ENCODE measurements at regions not wholly inside any gene's neighbourhood (a gene's known extent, or its start where the extent isn't known, plus 50 kb on each side); places are given as distances from the start of the nearest gene placed in this dataset.

DNA sequence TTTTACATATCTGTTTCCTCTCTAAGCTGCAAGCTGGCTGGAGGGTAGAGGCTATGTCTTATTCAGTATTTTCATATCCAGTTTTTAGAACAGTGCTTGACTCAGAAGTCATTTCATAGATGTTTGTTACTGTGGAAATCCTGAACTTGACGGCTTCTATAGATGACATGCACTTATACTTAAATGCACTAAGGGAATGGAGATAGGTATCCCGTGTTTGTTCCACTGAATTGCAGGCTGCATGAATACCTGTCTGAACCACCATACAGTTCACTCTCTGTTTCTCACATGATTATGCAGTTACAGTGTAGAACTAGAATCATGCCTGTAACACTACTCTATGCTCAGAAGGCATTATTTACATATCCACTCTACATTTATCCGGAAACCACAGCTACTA, 417.1 kb downstream of the MTX2 start:
- DNase-seq (ENCODE audit: low spot score), result no peak
- TF ChIP-seq, protein P1, sequence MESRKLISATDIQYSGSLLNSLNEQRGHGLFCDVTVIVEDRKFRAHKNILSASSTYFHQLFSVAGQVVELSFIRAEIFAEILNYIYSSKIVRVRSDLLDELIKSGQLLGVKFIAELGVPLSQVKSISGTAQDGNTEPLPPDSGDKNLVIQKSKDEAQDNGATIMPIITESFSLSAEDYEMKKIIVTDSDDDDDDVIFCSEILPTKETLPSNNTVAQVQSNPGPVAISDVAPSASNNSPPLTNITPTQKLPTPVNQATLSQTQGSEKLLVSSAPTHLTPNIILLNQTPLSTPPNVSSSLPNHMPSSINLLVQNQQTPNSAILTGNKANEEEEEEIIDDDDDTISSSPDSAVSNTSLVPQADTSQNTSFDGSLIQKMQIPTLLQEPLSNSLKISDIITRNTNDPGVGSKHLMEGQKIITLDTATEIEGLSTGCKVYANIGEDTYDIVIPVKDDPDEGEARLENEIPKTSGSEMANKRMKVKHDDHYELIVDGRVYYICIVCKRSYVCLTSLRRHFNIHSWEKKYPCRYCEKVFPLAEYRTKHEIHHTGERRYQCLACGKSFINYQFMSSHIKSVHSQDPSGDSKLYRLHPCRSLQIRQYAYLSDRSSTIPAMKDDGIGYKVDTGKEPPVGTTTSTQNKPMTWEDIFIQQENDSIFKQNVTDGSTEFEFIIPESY (IDR thresholded peaks at IDR 0.05), result no peak
- TF ChIP-seq HNF4G (IDR thresholded peaks at IDR 0.05), result no peak
- no peak for TF ChIP-seq HNF4A (conservative IDR thresholded peaks at IDR 0.05)
- TF ChIP-seq, protein P2, sequence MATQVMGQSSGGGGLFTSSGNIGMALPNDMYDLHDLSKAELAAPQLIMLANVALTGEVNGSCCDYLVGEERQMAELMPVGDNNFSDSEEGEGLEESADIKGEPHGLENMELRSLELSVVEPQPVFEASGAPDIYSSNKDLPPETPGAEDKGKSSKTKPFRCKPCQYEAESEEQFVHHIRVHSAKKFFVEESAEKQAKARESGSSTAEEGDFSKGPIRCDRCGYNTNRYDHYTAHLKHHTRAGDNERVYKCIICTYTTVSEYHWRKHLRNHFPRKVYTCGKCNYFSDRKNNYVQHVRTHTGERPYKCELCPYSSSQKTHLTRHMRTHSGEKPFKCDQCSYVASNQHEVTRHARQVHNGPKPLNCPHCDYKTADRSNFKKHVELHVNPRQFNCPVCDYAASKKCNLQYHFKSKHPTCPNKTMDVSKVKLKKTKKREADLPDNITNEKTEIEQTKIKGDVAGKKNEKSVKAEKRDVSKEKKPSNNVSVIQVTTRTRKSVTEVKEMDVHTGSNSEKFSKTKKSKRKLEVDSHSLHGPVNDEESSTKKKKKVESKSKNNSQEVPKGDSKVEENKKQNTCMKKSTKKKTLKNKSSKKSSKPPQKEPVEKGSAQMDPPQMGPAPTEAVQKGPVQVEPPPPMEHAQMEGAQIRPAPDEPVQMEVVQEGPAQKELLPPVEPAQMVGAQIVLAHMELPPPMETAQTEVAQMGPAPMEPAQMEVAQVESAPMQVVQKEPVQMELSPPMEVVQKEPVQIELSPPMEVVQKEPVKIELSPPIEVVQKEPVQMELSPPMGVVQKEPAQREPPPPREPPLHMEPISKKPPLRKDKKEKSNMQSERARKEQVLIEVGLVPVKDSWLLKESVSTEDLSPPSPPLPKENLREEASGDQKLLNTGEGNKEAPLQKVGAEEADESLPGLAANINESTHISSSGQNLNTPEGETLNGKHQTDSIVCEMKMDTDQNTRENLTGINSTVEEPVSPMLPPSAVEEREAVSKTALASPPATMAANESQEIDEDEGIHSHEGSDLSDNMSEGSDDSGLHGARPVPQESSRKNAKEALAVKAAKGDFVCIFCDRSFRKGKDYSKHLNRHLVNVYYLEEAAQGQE (IDR thresholded peaks at IDR 0.05), result no peak
- no peak for TF ChIP-seq CTCF (IDR thresholded peaks at IDR 0.05; ENCODE audit: low read depth, low read length, missing input control)
- no peak for TF ChIP-seq YY1 (IDR thresholded peaks at IDR 0.05)
- TF ChIP-seq RAD21 (IDR thresholded peaks at IDR 0.05), result no peak
- TF ChIP-seq NR2F2 (IDR thresholded peaks at IDR 0.05), result no peak
- TF ChIP-seq GABPA (IDR thresholded peaks at IDR 0.05 in 1 of 2, conservative IDR thresholded peaks at IDR 0.05 in 1 of 2), result no peak
- no peak for TF ChIP-seq RXRA (IDR thresholded peaks at IDR 0.05)
- no peak for TF ChIP-seq ATF3 (IDR thresholded peaks at IDR 0.05)
- TF ChIP-seq, protein P3, sequence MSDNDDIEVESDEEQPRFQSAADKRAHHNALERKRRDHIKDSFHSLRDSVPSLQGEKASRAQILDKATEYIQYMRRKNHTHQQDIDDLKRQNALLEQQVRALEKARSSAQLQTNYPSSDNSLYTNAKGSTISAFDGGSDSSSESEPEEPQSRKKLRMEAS (IDR thresholded peaks at IDR 0.05), result no peak
- no peak for TF ChIP-seq TAF1 (conservative IDR thresholded peaks at IDR 0.05)
- no peak for TF ChIP-seq EGR1 (IDR thresholded peaks at IDR 0.05; ENCODE audit: low read depth in 2 of 2)
- no peak for TF ChIP-seq FOXA2 (IDR thresholded peaks at IDR 0.05)
- TF ChIP-seq FOXA1 (IDR thresholded peaks at IDR 0.05), result no peak
- TF ChIP-seq SP1 (IDR thresholded peaks at IDR 0.05), result no peak
- TF ChIP-seq JUND (IDR thresholded peaks at IDR 0.05), result no peak
- Histone ChIP-seq H3K9ac (ENCODE audit: low read depth in 1 of 2, low read length in 2 of 2) (no peak overlapping the region), H3K4me1 (ENCODE audit: control insufficient read depth in 4 of 4, insufficient read depth in 4 of 4, low read length in 3 of 4) (no peaks in the 10 kb centered on the region), H3K27ac (ENCODE audit: low read depth in 1 of 2, low read length in 2 of 2) (no peak overlapping the region), H3K4me3 (ENCODE audit: low read depth in 1 of 3, low read length in 3 of 3) (no peak overlapping the region), H3K9me3 (ENCODE audit: control insufficient read depth in 4 of 4, low read length in 3 of 4) (no peaks in the 10 kb centered on the region), H3K27me3 (ENCODE audit: control insufficient read depth in 4 of 4, insufficient read depth in 4 of 4, low read length in 3 of 4) (peaks cover 0 to 24% (median 0%) of the 10 kb centered on the region in 4 donors), H3K36me3 (ENCODE audit: control insufficient read depth in 4 of 4, insufficient read depth in 3 of 4, low read depth in 1 of 4, low read length in 3 of 4) (no peaks in the 10 kb centered on the region)
- 74% methylated on average over 3 of the region's 3 CpGs for WGBS
